WTC11 (cell line): ENCODE measurements at regions not wholly inside any gene's neighbourhood (a gene's known extent, or its start where the extent isn't known, plus 50 kb on each side); places are given as distances from the start of the nearest gene placed in this dataset.

ENCODE experiments used
- ATAC-seq: fragments of 200-7000 bp; cut with Tn5 transposase; 2 replicates; pipeline ENCODE4 v1.10.0; 2021; ENCODE audit warnings: mild to moderate bottlenecking, moderate library complexity
- CTCF ChIA-PET: fragments of 300-600 bp; sonication (Branson Sonifier 250); formaldehyde crosslinking; loops from one replicate; lab custom pipeline; 2021; ENCODE audit warnings: antibody characterized with exemption; lab: Charles Lee
- POLR2A ChIA-PET: fragments of 350-600 bp; sonication (Branson Sonifier 250); formaldehyde crosslinking; loops from one replicate; lab custom pipeline; 2021; ENCODE audit warnings: antibody characterized with exemption; lab: Charles Lee
- DNase-seq: peaks from one replicate; pipeline ENCODE4 v3.0.0; 2021; ENCODE audit warnings: low spot score
- H3K27ac Mint-ChIP-seq: 2 replicates; pipeline ENCODE4 v1.8.0; 2021; ENCODE audit warnings: mixed read lengths
- H3K27me3 Mint-ChIP-seq: 2 replicates; pipeline ENCODE4 v1.8.0; 2021; ENCODE audit warnings: low read depth, mild to moderate bottlenecking, moderate library complexity, mixed read lengths
- H3K36me3 Mint-ChIP-seq: 2 replicates; pipeline ENCODE4 v1.8.0; 2021; ENCODE audit warnings: mixed read lengths
- H3K4me1 Mint-ChIP-seq: 2 replicates; pipeline ENCODE4 v1.8.0; 2022; ENCODE audit warnings: mixed read lengths
- H3K4me3 Mint-ChIP-seq: 2 replicates; pipeline ENCODE4 v1.8.0; 2021; ENCODE audit warnings: mild to moderate bottlenecking, moderate library complexity, mixed read lengths
- H3K9me3 Mint-ChIP-seq: 2 replicates; pipeline ENCODE4 v1.8.0; 2021; ENCODE audit warnings: mixed read lengths
- ATF2 ChIP-seq: sonication (generic); formaldehyde crosslinking; IDR thresholded peaks from 2 replicates; pipeline ENCODE4 v1.8.1; 2022; ENCODE audit warnings: low read depth, missing genetic modification reagents, borderline replicate concordance
- ATF3 ChIP-seq: sonication (generic); formaldehyde crosslinking; conservative IDR thresholded peaks from 2 replicates; pipeline ENCODE4 v1.8.1; 2022; ENCODE audit warnings: mild to moderate bottlenecking, missing genetic modification reagents
- ATF6 ChIP-seq: sonication (generic); formaldehyde crosslinking; IDR thresholded peaks from 2 replicates; pipeline ENCODE4 v1.8.1; 2023; ENCODE audit warnings: mild to moderate bottlenecking, missing genetic modification reagents
- CREB1 ChIP-seq: sonication (generic); formaldehyde crosslinking; IDR thresholded peaks from 2 replicates; pipeline ENCODE4 v1.8.0; 2023; ENCODE audit warnings: mild to moderate bottlenecking, missing genetic modification reagents
- FOXJ3 ChIP-seq: sonication (generic); formaldehyde crosslinking; IDR thresholded peaks from 2 replicates; pipeline ENCODE4 v1.9.0; 2021; ENCODE audit warnings: missing genetic modification reagents, mild to moderate bottlenecking, borderline replicate concordance
- FOXK1 ChIP-seq: sonication (generic); formaldehyde crosslinking; IDR thresholded peaks from 2 replicates; pipeline ENCODE4 v1.8.0; 2022; ENCODE audit warnings: mild to moderate bottlenecking, moderate library complexity, missing genetic modification reagents
- GRHL2 ChIP-seq: fragments of 250-450 bp; sonication (Bioruptor Pico); IDR thresholded peaks from 2 replicates; pipeline ENCODE4 v1.8.0; 2022; ENCODE audit warnings: mild to moderate bottlenecking, moderate library complexity; ENCODE audit not compliant: insufficient replicate concordance, severe bottlenecking
- HMGA2 ChIP-seq: fragments of 250-450 bp; sonication (Bioruptor Pico); IDR thresholded peaks from 2 replicates; pipeline ENCODE4 v1.4.0; 2021; ENCODE audit warnings: mild to moderate bottlenecking, moderate library complexity
- JAZF1 ChIP-seq: fragments of 250-450 bp; sonication (Bioruptor Pico); IDR thresholded peaks from 2 replicates; pipeline ENCODE4 v1.9.0; 2021; ENCODE audit warnings: moderate library complexity, mild to moderate bottlenecking, inconsistent platforms
- MXD4 ChIP-seq: fragments of 250-450 bp; sonication (Bioruptor Pico); IDR thresholded peaks from 2 replicates; pipeline ENCODE4 v1.8.0; 2021; ENCODE audit warnings: mild to moderate bottlenecking, moderate library complexity, borderline replicate concordance
- MYBL2 ChIP-seq: sonication (generic); formaldehyde crosslinking; IDR thresholded peaks from 2 replicates; pipeline ENCODE4 v1.8.1; 2023; ENCODE audit warnings: mild to moderate bottlenecking, moderate library complexity, missing genetic modification reagents
- NFATC4 ChIP-seq: fragments of 250-450 bp; sonication (Bioruptor Pico); IDR thresholded peaks from 2 replicates; pipeline ENCODE4 v1.9.0; 2021; ENCODE audit warnings: mild to moderate bottlenecking
- NFE2L1 ChIP-seq: sonication (generic); formaldehyde crosslinking; IDR thresholded peaks from 2 replicates; pipeline ENCODE4 v1.8.1; 2023; ENCODE audit warnings: missing genetic modification reagents
- NFYB ChIP-seq: sonication (generic); formaldehyde crosslinking; conservative IDR thresholded peaks from 2 replicates; pipeline ENCODE4 v1.8.0; 2022; ENCODE audit warnings: low read depth, missing genetic modification reagents
- NR1H2 ChIP-seq: sonication (generic); formaldehyde crosslinking; IDR thresholded peaks from 2 replicates; pipeline ENCODE4 v1.9.0; 2021; ENCODE audit warnings: mild to moderate bottlenecking, moderate library complexity, missing genetic modification reagents
- PRRX2 ChIP-seq: fragments of 250-450 bp; sonication (Bioruptor Pico); IDR thresholded peaks from 2 replicates; pipeline ENCODE4 v1.8.0; 2021; ENCODE audit warnings: mild to moderate bottlenecking
- SMAD3 ChIP-seq: sonication (generic); formaldehyde crosslinking; IDR thresholded peaks from 2 replicates; pipeline ENCODE4 v1.8.0; 2022; ENCODE audit warnings: missing genetic modification reagents, mild to moderate bottlenecking, borderline replicate concordance
- SOX15 ChIP-seq: fragments of 250-450 bp; sonication (Bioruptor Pico); IDR thresholded peaks from 2 replicates; pipeline ENCODE4 v1.9.0; 2021; ENCODE audit warnings: mild to moderate bottlenecking
- TEAD1 ChIP-seq: sonication (generic); formaldehyde crosslinking; IDR thresholded peaks from 2 replicates; pipeline ENCODE4 v1.8.0; 2022; ENCODE audit warnings: mild to moderate bottlenecking, missing genetic modification reagents
- ZNF219 ChIP-seq: sonication (generic); formaldehyde crosslinking; IDR thresholded peaks from 2 replicates; pipeline ENCODE4 v1.8.0; 2023; ENCODE audit warnings: missing genetic modification reagents, mild to moderate bottlenecking, borderline replicate concordance
- ZNF396 ChIP-seq: fragments of 250-450 bp; sonication (Bioruptor Pico); IDR thresholded peaks from 2 replicates; pipeline ENCODE4 v1.8.0; 2021; ENCODE audit warnings: mild to moderate bottlenecking, moderate library complexity, borderline replicate concordance
- TF ChIP-seq, protein P1 (sequence below): sonication (generic); formaldehyde crosslinking; IDR thresholded peaks from 2 replicates; pipeline ENCODE4 v1.8.1; 2023; ENCODE audit warnings: mild to moderate bottlenecking, missing genetic modification reagents, borderline replicate concordance
- TF ChIP-seq, protein P2 (sequence below): sonication (generic); formaldehyde crosslinking; IDR thresholded peaks from 2 replicates; pipeline ENCODE4 v1.8.0; 2022; ENCODE audit warnings: missing genetic modification reagents

GRCh38 chr5:145025775-145026174, 809.4 kb downstream of the PRELID2 start:
- POLR2A ChIA-PET, result no interaction called here
- no peak for TF ChIP-seq FOXK1 (CRISPR knock-in tag)
- TF ChIP-seq ATF6 (CRISPR knock-in tag), result no peak
- no peak for TF ChIP-seq SOX15
- no peak for TF ChIP-seq JAZF1 (CRISPR knock-in tag)
- TF ChIP-seq NFYB, result no peak
- TF ChIP-seq FOXJ3 (CRISPR knock-in tag), result no peak
- TF ChIP-seq, protein P1, sequence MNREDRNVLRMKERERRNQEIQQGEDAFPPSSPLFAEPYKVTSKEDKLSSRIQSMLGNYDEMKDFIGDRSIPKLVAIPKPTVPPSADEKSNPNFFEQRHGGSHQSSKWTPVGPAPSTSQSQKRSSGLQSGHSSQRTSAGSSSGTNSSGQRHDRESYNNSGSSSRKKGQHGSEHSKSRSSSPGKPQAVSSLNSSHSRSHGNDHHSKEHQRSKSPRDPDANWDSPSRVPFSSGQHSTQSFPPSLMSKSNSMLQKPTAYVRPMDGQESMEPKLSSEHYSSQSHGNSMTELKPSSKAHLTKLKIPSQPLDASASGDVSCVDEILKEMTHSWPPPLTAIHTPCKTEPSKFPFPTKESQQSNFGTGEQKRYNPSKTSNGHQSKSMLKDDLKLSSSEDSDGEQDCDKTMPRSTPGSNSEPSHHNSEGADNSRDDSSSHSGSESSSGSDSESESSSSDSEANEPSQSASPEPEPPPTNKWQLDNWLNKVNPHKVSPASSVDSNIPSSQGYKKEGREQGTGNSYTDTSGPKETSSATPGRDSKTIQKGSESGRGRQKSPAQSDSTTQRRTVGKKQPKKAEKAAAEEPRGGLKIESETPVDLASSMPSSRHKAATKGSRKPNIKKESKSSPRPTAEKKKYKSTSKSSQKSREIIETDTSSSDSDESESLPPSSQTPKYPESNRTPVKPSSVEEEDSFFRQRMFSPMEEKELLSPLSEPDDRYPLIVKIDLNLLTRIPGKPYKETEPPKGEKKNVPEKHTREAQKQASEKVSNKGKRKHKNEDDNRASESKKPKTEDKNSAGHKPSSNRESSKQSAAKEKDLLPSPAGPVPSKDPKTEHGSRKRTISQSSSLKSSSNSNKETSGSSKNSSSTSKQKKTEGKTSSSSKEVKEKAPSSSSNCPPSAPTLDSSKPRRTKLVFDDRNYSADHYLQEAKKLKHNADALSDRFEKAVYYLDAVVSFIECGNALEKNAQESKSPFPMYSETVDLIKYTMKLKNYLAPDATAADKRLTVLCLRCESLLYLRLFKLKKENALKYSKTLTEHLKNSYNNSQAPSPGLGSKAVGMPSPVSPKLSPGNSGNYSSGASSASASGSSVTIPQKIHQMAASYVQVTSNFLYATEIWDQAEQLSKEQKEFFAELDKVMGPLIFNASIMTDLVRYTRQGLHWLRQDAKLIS, result no peak
- no peak for TF ChIP-seq NR1H2 (CRISPR knock-in tag)
- TF ChIP-seq ATF2 (CRISPR knock-in tag), result no peak
- no peak for TF ChIP-seq PRRX2 (CRISPR knock-in tag)
- no peak for TF ChIP-seq ZNF219 (CRISPR knock-in tag)
- TF ChIP-seq MXD4 (CRISPR knock-in tag), result no peak
- TF ChIP-seq SMAD3, result no peak
- TF ChIP-seq, protein P2, sequence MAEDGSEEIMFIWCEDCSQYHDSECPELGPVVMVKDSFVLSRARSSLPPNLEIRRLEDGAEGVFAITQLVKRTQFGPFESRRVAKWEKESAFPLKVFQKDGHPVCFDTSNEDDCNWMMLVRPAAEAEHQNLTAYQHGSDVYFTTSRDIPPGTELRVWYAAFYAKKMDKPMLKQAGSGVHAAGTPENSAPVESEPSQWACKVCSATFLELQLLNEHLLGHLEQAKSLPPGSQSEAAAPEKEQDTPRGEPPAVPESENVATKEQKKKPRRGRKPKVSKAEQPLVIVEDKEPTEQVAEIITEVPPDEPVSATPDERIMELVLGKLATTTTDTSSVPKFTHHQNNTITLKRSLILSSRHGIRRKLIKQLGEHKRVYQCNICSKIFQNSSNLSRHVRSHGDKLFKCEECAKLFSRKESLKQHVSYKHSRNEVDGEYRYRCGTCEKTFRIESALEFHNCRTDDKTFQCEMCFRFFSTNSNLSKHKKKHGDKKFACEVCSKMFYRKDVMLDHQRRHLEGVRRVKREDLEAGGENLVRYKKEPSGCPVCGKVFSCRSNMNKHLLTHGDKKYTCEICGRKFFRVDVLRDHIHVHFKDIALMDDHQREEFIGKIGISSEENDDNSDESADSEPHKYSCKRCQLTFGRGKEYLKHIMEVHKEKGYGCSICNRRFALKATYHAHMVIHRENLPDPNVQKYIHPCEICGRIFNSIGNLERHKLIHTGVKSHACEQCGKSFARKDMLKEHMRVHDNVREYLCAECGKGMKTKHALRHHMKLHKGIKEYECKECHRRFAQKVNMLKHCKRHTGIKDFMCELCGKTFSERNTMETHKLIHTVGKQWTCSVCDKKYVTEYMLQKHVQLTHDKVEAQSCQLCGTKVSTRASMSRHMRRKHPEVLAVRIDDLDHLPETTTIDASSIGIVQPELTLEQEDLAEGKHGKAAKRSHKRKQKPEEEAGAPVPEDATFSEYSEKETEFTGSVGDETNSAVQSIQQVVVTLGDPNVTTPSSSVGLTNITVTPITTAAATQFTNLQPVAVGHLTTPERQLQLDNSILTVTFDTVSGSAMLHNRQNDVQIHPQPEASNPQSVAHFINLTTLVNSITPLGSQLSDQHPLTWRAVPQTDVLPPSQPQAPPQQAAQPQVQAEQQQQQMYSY (CRISPR knock-in tag), result no peak
- TF ChIP-seq CREB1, result no peak
- no peak for TF ChIP-seq MYBL2 (CRISPR knock-in tag)
- TF ChIP-seq, all 79 proteins: peak for 0
- Mint-ChIP-seq H3K36me3 (no peaks in the 10 kb centered on the region), H3K4me3 (no peak overlapping the region), H3K27ac (no peak overlapping the region), H3K27me3 (peaks cover 14% of the 10 kb centered on the region), H3K9me3 (no peaks in the 10 kb centered on the region), H3K4me1 (peaks cover 14% of the 10 kb centered on the region)
- DNase-seq (no peak), ATAC-seq (no peak)
- CTCF ChIA-PET, result no interaction called here

GRCh38 chr5:145015146-145015545, 820.0 kb downstream of the PRELID2 start:
- ChIA-PET CTCF (no interaction called here), POLR2A (no interaction called here)
- H3K36me3 Mint-ChIP-seq, result no peaks in the 10 kb centered on the region
- ATAC-seq (no peak), DNase-seq (no peak)
- no peaks in the 10 kb centered on the region for H3K9me3 Mint-ChIP-seq
- peaks cover 6% of the 10 kb centered on the region; the same call in 1 of the 2 replicates for H3K4me1 Mint-ChIP-seq
- H3K27me3 Mint-ChIP-seq, result no peaks in the 10 kb centered on the region
- no peak overlapping the region for H3K27ac Mint-ChIP-seq
- H3K4me3 Mint-ChIP-seq, result no peak overlapping the region
- TF ChIP-seq NFE2L1 (CRISPR knock-in tag) (no peak), JAZF1 (CRISPR knock-in tag) (no peak), ATF6 (CRISPR knock-in tag) (no peak), NFATC4 (CRISPR knock-in tag) (no peak), ZNF396 (CRISPR knock-in tag) (no peak), HMGA2 (no peak), MYBL2 (CRISPR knock-in tag) (no peak), TEAD1 (CRISPR knock-in tag) (no peak), ATF3 (CRISPR knock-in tag) (no peak), GRHL2 (CRISPR knock-in tag) (no peak)
